ENCODE measurements at regions not wholly inside any gene's neighbourhood (a gene's known extent, or its start where the extent isn't known, plus 50 kb on each side); places are given as distances from the start of the nearest gene placed in this dataset.

DNA sequence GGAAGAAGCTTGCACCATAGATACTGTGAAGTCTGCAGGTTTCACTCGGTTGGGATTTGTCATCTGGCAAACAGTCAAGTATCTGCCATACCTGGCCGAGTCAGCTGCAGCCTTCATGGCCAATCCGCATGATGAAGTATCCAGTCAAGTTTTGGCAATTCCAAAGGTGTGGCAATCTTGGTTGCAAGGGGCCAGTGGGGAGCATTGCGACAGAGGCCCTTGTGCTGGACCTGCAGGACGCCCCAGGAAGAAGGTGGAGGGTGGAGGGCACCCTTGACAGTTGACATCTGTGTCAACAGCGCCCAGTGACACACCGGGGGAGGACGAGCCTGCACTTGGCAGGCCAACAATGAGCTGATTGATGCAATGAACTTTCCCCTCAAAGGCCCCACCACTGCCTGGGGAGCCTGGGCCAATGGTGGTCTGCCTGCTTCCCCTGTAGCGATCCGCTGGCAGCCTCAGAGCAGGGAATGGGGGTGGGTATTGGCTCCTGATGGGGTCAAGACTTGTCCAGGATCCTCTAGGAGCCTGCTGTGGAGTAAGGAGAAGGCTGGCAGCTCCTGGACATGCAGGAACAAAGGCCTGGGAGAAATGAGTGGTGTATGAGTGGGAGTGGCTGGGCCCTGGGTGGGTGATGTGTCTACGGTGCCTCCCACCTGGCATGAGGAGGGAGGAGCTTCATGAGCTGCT is 122.8 kb upstream of the PITX1 start:
- Histone ChIP-seq H3K9me3 (peaks cover 0 to 36% (median 0%) of the 10 kb centered on the region in 3 donors), H3K27me3 (no peaks in the 10 kb centered on the region), H3K4me3 (no peak overlapping the region), H3K4me1 (no peaks in the 10 kb centered on the region), H3K27ac (no peak overlapping the region), H3K36me3 (no peaks in the 10 kb centered on the region)
- WGBS, 2 donors (ENCODE audit: low coverage in 1 of 2), result 80 to 86% methylated on average over 1 to 3 of the region's 11 CpGs
- no peak for ATAC-seq
- TF ChIP-seq, protein P1, sequence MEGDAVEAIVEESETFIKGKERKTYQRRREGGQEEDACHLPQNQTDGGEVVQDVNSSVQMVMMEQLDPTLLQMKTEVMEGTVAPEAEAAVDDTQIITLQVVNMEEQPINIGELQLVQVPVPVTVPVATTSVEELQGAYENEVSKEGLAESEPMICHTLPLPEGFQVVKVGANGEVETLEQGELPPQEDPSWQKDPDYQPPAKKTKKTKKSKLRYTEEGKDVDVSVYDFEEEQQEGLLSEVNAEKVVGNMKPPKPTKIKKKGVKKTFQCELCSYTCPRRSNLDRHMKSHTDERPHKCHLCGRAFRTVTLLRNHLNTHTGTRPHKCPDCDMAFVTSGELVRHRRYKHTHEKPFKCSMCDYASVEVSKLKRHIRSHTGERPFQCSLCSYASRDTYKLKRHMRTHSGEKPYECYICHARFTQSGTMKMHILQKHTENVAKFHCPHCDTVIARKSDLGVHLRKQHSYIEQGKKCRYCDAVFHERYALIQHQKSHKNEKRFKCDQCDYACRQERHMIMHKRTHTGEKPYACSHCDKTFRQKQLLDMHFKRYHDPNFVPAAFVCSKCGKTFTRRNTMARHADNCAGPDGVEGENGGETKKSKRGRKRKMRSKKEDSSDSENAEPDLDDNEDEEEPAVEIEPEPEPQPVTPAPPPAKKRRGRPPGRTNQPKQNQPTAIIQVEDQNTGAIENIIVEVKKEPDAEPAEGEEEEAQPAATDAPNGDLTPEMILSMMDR (IDR thresholded peaks at IDR 0.05), result no peak
- TF ChIP-seq POLR2A (IDR thresholded peaks at IDR 0.05), result no peak
- TF ChIP-seq EP300 (IDR thresholded peaks at IDR 0.05), result no peak
- TF ChIP-seq POLR2AphosphoS5 (IDR thresholded peaks at IDR 0.05), result no peak

- H3K9me3 ChIP-seq, result peaks cover 0 to 36% (median 0%) of the 10 kb centered on the region in 3 donors
- 86 to 100% methylated on average over 1 to 2 of the region's 6 CpGs for WGBS, 2 donors (ENCODE audit: low coverage in 1 of 2)
- H3K27me3 ChIP-seq, result no peaks in the 10 kb centered on the region
- no peaks in the 10 kb centered on the region for H3K36me3 ChIP-seq
- ATAC-seq, result no peak
- H3K4me3 ChIP-seq, result no peak overlapping the region
- no peaks in the 10 kb centered on the region for H3K4me1 ChIP-seq
- TF ChIP-seq EP300 (IDR thresholded peaks at IDR 0.05) (no peak), POLR2A (IDR thresholded peaks at IDR 0.05) (no peak), POLR2AphosphoS5 (IDR thresholded peaks at IDR 0.05) (no peak)
- TF ChIP-seq, protein P1 (IDR thresholded peaks at IDR 0.05), result no peak
- no peak overlapping the region for H3K27ac ChIP-seq
Measured at GRCh38 chr5:135156337-135156714, 122.3 kb upstream of the PITX1 start.

DNA sequence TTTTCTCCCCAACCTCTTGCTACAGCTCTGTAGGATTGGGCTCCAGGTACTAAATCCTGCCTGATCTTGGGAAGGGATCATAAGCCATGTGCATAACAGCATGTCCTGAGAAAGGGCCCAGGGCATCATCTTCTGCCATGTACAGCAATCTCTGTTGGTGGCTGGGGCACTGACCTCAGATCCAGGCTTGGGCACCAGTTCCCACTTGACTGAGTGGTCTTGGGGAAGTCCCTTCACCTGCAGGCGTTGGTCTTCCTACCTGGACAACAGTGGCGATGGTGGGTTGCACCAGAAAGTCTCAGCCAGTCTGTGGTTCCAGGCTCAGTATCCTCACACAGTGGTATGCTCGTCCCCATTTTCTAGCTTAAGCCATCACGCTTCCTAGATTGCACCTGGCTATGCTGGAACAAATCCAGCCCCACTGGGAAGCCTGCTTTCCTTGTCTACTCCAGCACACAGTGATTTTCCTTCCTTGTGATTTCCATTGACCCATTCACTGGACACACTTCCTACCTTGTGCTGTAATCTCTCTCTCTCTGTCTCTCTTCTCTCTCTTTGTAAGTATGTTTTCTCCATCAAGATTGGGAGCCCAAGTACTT is 121.7 kb upstream of the PITX1 start:
- no peak for ATAC-seq
- no peak for TF ChIP-seq POLR2A (IDR thresholded peaks at IDR 0.05)
- TF ChIP-seq EP300 (IDR thresholded peaks at IDR 0.05), result no peak
- TF ChIP-seq, protein P1 (IDR thresholded peaks at IDR 0.05), result no peak
- TF ChIP-seq POLR2AphosphoS5 (IDR thresholded peaks at IDR 0.05), result no peak

GRCh38 chr5:135154961-135155360 is 120.9 kb upstream of the PITX1 start:
- H3K4me3 ChIP-seq, result no peak overlapping the region
- no peak overlapping the region for H3K27ac ChIP-seq
- H3K4me1 ChIP-seq, result no peaks in the 10 kb centered on the region
- H3K9me3 ChIP-seq, result peaks cover 0 to 31% (median 0%) of the 10 kb centered on the region in 3 donors
- TF ChIP-seq EP300 (IDR thresholded peaks at IDR 0.05) (no peak), POLR2A (IDR thresholded peaks at IDR 0.05) (no peak), POLR2AphosphoS5 (IDR thresholded peaks at IDR 0.05) (no peak)
- TF ChIP-seq, protein P1 (IDR thresholded peaks at IDR 0.05), result no peak
- no peaks in the 10 kb centered on the region for H3K27me3 ChIP-seq
- H3K36me3 ChIP-seq, result no peaks in the 10 kb centered on the region
- ATAC-seq, result no peak
- 91 to 95% methylated on average over 5 to 6 of the region's 7 CpGs for WGBS, 2 donors (ENCODE audit: low coverage in 1 of 2)

More for the DNA sequence above, 121.7 kb upstream of the PITX1 start:
- Histone ChIP-seq H3K9me3 (peaks cover 0 to 36% (median 0%) of the 10 kb centered on the region in 3 donors), H3K4me1 (no peaks in the 10 kb centered on the region), H3K36me3 (no peaks in the 10 kb centered on the region), H3K27ac (no peak overlapping the region), H3K27me3 (no peaks in the 10 kb centered on the region), H3K4me3 (no peak overlapping the region)
- WGBS, 2 donors (ENCODE audit: low coverage in 1 of 2), result 85% methylated on average over 2 of the region's 4 CpGs

GRCh38 chr5:135154197-135154596 is 120.2 kb upstream of the PITX1 start:
- WGBS, 2 donors (ENCODE audit: low coverage in 1 of 2), result 80 to 100% methylated on average over 2 of the region's 8 CpGs
- TF ChIP-seq EP300 (IDR thresholded peaks at IDR 0.05) (no peak), POLR2A (IDR thresholded peaks at IDR 0.05) (no peak), POLR2AphosphoS5 (IDR thresholded peaks at IDR 0.05) (no peak)
- TF ChIP-seq, protein P1 (IDR thresholded peaks at IDR 0.05), result no peak
- H3K27me3 ChIP-seq, result no peaks in the 10 kb centered on the region
- no peak overlapping the region for H3K4me3 ChIP-seq
- no peak for ATAC-seq
- H3K4me1 ChIP-seq, result no peaks in the 10 kb centered on the region
- H3K36me3 ChIP-seq, result no peaks in the 10 kb centered on the region
- H3K27ac ChIP-seq, result no peak overlapping the region
- peaks cover 0 to 24% (median 0%) of the 10 kb centered on the region in 3 donors for H3K9me3 ChIP-seq

Data from gastroesophageal sphincter (tissue), 4 donors.